ENCODE measurements at regions not wholly inside any gene's neighbourhood (a gene's known extent, or its start where the extent isn't known, plus 50 kb on each side); places are given as distances from the start of the nearest gene placed in this dataset.

DNA sequence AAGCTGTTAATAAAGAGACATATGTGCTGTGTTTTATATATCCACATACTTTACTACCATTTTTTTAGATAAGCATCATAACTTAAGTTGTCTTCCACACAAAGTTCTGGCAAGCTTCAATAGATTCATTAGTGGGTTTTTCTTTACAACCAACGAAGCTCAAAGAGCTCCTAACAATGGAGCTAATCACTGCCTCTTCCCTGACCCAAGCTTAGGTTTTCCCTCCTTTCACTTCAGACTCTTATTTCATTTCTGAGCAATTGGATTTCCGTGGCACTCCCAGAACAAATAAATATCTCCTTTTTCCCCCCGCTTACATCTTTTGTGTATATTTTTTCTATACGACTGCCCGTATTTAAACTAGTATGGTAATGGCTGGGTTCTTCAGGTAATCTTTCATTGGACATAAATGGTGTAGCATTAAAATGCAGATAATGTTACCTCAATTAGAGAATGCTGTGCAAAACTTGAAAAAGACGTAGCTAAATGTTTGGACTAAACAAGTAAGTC, 275.5 kb upstream of the TMEM161B start:
- no peak overlapping the region for H3K4me3 ChIP-seq
- no peak overlapping the region for H3K27ac ChIP-seq (replicated peaks in 1 of 4)
- no peak for TF ChIP-seq POLR2A (IDR thresholded peaks at IDR 0.05; ENCODE audit: low read depth)
- TF ChIP-seq, protein P1, sequence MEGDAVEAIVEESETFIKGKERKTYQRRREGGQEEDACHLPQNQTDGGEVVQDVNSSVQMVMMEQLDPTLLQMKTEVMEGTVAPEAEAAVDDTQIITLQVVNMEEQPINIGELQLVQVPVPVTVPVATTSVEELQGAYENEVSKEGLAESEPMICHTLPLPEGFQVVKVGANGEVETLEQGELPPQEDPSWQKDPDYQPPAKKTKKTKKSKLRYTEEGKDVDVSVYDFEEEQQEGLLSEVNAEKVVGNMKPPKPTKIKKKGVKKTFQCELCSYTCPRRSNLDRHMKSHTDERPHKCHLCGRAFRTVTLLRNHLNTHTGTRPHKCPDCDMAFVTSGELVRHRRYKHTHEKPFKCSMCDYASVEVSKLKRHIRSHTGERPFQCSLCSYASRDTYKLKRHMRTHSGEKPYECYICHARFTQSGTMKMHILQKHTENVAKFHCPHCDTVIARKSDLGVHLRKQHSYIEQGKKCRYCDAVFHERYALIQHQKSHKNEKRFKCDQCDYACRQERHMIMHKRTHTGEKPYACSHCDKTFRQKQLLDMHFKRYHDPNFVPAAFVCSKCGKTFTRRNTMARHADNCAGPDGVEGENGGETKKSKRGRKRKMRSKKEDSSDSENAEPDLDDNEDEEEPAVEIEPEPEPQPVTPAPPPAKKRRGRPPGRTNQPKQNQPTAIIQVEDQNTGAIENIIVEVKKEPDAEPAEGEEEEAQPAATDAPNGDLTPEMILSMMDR (IDR thresholded peaks at IDR 0.05), result no peak
- no peak for TF ChIP-seq POLR2AphosphoS5 (IDR thresholded peaks at IDR 0.05)
- no peak for TF ChIP-seq EP300 (IDR thresholded peaks at IDR 0.05)
- no peak for DNase-seq (ENCODE audit: extremely low spot score)
- intact Hi-C loops (cut with DNase I), result no loop called here
- 77% methylated on average over 6 of the region's 6 CpGs for WGBS
- H3K9me3 ChIP-seq, result no peaks in the 10 kb centered on the region
- H3K4me1 ChIP-seq, result no peaks in the 10 kb centered on the region
- H3K27me3 ChIP-seq, result no peaks in the 10 kb centered on the region
- no peaks in the 10 kb centered on the region for H3K36me3 ChIP-seq

DNA sequence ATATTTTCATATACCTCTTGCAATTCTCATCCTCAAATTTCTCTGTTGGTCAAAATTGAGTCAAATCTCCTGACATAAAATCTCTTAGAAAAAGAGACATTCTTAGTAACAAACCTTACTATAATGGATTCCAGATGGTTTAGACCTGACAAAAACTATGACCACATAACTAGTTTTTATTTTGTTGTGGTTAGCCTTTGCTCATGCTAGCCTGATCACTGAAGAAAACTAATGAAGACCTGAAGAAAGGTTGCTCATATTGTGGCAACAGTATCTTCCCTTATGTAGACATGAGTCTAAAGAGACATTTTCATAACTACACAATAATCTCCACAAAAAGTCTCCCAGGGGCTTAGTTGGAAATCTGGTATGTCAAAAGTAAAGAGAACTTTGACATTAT, 274.1 kb upstream of the TMEM161B start:
- no peak overlapping the region for H3K27ac ChIP-seq (replicated peaks in 1 of 4)
- TF ChIP-seq EP300 (IDR thresholded peaks at IDR 0.05), result no peak
- no peak for TF ChIP-seq POLR2A (IDR thresholded peaks at IDR 0.05; ENCODE audit: low read depth)
- DNase-seq (ENCODE audit: extremely low spot score), result no peak
- no peak overlapping the region for H3K4me3 ChIP-seq
- H3K36me3 ChIP-seq, result no peaks in the 10 kb centered on the region
- intact Hi-C loops (cut with DNase I), result no loop called here
- H3K27me3 ChIP-seq, result no peaks in the 10 kb centered on the region
- no peaks in the 10 kb centered on the region for H3K9me3 ChIP-seq
- no peaks in the 10 kb centered on the region for H3K4me1 ChIP-seq

DNA sequence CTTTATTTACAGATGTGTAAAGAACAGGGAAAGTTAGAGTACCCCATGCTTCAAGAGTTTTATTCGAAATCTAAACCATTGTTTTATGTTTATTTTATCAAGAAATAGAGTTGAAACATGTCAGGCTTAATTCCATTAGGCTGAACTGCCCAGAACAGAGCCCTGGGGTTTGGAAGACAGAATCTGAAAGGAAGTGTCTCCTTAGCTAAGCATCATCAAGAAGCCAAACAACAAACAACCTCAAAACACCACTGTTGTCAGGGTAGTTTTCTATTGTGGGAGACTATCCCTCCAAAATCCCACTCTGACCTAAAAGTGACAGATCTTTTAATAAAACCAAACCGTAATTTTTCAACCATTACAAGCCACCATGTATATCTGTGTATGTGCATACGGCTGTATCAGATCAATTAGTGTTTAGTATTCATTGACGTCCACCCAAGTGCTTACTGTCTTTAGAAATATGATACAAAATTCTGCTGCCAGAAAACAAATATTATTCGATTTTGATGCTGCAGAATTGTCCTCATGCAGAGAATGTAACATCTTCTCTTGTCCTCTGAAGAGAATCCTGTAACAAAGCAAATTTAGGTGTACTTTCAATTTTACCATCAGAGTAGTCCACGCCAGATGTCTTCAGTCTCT, 271.9 kb upstream of the TMEM161B start:
- DNase-seq (ENCODE audit: extremely low spot score), result no peak
- no peak overlapping the region for H3K27ac ChIP-seq (replicated peaks in 1 of 4)
- WGBS, result 70% methylated on average over 6 of the region's 6 CpGs
- no peaks in the 10 kb centered on the region for H3K27me3 ChIP-seq
- no peaks in the 10 kb centered on the region for H3K9me3 ChIP-seq
- no peaks in the 10 kb centered on the region for H3K36me3 ChIP-seq
- TF ChIP-seq EP300 (IDR thresholded peaks at IDR 0.05) (no peak), POLR2AphosphoS5 (IDR thresholded peaks at IDR 0.05) (no peak), POLR2A (IDR thresholded peaks at IDR 0.05; ENCODE audit: low read depth) (no peak)
- TF ChIP-seq, protein P1 (IDR thresholded peaks at IDR 0.05), result no peak
- no peak overlapping the region for H3K4me3 ChIP-seq
- no peaks in the 10 kb centered on the region for H3K4me1 ChIP-seq
- intact Hi-C loops (cut with DNase I), result no loop called here

DNA sequence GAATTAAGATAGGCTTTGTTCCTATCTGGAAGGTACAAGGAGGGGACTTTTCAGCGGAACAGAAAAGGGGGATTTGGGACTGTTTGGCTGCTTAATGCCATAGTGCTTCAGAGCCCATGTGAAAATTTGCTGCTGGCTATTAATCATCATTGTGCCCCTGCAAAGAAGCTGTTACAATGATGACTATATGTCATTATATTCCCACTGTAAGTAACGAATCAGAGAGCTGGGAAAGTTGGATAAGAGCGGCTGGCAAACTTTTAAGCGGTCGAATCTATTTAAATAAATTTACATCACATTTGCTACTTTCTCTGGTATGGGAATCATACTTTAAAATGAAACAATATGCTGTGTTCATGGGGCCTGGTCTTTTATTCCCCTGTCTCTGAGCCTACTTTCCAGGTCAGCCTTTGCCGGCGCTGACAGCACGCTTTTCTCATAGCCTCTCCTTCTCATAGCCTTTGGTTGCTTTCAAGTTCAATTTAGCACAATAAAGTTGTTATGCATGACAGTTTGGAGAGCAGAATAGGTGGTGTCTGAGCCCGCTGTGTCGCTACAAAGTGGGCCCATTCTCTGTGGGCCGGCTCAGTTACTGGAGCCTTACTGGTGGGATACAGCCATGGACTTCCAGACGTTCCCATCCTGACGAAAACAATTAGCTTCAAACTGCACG, 271.2 kb upstream of the TMEM161B start:
- H3K36me3 ChIP-seq, result no peaks in the 10 kb centered on the region
- no peaks in the 10 kb centered on the region for H3K27me3 ChIP-seq
- intact Hi-C loops (cut with DNase I), result no loop called here
- DNase-seq (ENCODE audit: extremely low spot score), result no peak
- H3K4me3 ChIP-seq, result no peak overlapping the region
- TF ChIP-seq POLR2AphosphoS5 (IDR thresholded peaks at IDR 0.05) (no peak), POLR2A (IDR thresholded peaks at IDR 0.05; ENCODE audit: low read depth) (no peak), EP300 (IDR thresholded peaks at IDR 0.05) (no peak)
- TF ChIP-seq, protein P1 (IDR thresholded peaks at IDR 0.05), result no peak
- 59% methylated on average over 14 of the region's 14 CpGs for WGBS
- no peaks in the 10 kb centered on the region for H3K9me3 ChIP-seq
- H3K27ac ChIP-seq (replicated peaks in 1 of 4), result no peak overlapping the region
- H3K4me1 ChIP-seq, result no peaks in the 10 kb centered on the region

DNA sequence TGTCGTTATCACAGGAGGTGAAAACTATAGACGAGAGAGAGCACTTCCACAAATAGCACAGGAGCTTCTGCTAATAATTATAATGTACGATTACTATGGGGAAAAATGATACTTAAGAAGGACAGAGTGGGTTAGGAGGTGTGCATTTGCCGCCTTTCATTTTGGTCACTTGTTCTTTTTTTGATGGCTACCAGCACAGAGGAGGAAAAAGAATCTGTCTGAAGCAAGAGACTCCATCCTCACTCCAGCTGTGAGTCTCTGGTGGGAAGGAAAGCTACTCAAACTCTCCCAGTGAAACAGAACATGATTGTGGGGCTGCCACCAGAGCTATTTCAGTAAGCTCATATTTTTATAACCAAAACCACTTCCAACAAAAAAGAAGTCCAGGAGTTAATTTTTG, 270.4 kb upstream of the TMEM161B start:
- Histone ChIP-seq H3K9me3 (no peaks in the 10 kb centered on the region), H3K27ac (replicated peaks in 1 of 4) (no peak overlapping the region), H3K4me1 (no peaks in the 10 kb centered on the region), H3K36me3 (no peaks in the 10 kb centered on the region), H3K27me3 (no peaks in the 10 kb centered on the region), H3K4me3 (no peak overlapping the region)
- intact Hi-C loops (cut with DNase I), result no loop called here
- TF ChIP-seq POLR2AphosphoS5 (IDR thresholded peaks at IDR 0.05) (no peak), POLR2A (IDR thresholded peaks at IDR 0.05; ENCODE audit: low read depth) (no peak), EP300 (IDR thresholded peaks at IDR 0.05) (no peak)
- TF ChIP-seq, protein P1 (IDR thresholded peaks at IDR 0.05), result no peak
- DNase-seq (ENCODE audit: extremely low spot score), result no peak
- WGBS, result 79% methylated on average over 4 of the region's 4 CpGs
